ENCODE measurements at regions not wholly inside any gene's neighbourhood (a gene's known extent, or its start where the extent isn't known, plus 50 kb on each side); places are given as distances from the start of the nearest gene placed in this dataset.
A peak's percentile ranks its signal among the peaks of the same experiment; 100 is the strongest.

DNA sequence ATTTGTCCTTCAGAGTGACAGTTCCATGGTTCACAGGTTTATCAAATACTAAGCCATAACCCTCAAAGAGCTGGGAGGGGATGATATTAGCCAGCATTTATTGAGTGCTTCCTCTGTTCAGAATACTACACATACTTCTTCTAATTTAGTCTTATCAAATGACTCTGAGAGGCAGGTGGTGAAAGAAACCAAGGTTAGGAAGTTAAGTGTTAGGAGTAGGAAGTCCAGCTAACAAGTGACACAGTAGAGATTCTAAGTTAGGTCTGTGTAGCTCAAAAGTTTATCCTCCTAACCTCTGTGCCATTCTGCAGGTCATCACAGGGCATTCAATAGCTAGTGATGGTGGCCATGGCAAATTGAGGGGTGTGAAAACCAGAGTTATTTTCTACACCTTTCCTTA is 198.3 kb upstream of the MID1 start:
- DNase-seq (ENCODE audit: low spot score), result no peak

DNA sequence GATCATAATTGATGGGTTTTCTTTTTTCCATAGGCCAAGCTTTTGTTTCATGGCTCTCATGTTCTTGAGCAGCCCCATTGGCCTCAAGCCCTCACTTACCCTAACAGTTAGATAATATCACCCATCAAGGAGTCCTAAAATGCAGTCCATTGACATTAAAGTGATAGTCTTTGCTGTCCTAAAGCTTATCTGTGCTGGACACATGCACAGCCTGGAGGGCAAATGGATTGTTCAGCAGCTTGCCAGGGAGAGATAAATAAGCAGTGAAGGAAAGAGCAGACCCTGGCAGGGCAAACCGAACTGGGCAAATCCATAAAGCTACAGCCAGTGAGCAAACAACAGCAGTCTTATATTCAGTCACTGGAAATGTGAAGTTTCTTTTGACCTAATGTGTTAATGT is 199.6 kb upstream of the MID1 start:
- no peak for DNase-seq (ENCODE audit: low spot score)

DNA sequence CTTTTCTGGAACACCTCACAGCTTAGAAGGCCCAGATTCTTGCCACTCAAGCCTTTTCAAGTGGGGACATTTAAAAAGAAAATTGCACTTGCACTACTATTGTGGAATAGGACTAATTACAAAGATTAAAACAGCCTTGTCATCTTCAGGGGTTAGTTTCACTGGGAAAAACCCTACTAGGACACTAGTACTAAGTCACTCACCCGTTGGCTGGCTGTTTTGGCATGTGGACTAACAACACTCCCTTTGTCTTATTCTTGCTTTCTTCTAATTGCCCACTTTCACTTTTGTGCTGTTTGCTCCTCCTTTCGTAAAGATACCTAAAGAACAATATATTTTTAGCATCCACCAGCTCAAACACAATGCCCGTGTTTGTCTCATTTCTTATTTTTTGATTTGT is 200.9 kb upstream of the MID1 start:
- no peak for DNase-seq (ENCODE audit: low spot score)

DNA sequence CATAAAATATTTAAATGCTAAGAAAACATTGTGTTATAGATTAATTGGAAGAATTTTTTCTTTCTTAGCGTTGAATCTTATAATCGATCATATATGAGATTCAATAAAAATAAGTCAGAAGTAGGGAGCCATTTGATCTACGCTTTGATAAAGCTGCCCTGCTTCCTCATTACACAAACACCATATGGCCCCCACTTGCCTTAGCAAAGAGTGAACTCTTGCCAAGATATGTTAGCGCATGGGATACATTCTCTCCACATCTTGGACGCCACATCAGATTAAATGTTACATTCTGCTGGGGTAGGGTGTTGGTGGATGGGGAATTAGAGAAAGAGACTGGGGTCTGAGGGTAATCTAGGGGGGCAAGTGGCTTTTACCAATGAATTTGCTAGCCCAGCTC is 207.7 kb upstream of the MID1 start:
- no peak for DNase-seq (ENCODE audit: low spot score)

DNA sequence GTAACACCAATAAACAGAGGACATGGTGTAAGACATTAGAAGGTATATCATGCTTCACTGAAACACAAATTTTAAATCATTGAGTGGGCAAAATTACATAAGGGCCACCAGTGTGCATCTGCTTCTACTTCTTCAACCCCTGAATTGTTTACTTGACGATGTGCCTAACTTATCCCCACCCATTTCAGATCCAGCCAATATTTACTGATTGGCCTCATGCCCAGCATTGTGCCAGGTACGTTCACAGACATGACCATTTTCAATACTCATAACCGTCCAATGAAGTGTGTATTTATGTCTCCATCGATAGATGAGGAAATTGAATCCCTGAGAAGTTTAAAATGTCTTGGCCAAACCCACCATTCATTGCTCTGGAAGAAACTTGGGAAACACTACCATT is 208.3 kb upstream of the MID1 start:
- no peak for DNase-seq (ENCODE audit: low spot score)

DNA sequence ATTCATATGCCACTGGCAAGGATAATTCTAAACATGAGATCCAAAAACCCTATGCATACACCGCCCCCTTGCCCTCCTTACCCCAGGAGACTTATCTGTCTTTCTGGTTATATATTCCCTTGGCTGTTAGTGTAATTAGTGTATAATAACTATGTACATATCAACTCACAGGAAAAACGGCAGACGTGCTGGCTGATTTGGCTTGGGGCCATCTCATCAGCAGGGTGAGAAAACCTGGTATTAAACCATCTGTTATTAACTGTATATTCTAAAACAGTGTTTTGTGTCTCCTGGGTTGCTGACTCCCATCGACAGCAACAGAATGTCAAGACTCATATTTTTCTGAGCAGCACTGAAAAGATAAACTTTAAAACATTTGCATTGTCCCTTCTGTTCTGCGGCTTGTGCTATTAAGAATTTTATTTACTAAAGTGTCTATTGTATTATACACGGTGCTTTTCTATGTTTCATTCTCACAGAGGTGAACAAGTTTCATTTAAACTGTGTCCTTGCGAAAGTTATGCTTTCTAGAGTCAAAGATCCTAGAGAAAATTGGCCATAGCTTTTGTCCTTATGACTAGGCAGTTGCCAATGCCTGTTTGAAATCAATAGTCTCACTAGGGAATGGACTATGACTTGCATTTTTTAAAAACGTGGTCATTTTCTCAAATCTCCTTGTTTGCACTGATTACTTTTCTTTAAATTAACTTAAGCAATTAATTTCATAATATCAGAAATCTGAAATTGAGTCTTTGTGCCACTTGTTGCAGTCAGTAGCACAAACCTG is 211.5 kb upstream of the MID1 start:
- DNase-seq (ENCODE audit: low spot score), result no peak

DNA sequence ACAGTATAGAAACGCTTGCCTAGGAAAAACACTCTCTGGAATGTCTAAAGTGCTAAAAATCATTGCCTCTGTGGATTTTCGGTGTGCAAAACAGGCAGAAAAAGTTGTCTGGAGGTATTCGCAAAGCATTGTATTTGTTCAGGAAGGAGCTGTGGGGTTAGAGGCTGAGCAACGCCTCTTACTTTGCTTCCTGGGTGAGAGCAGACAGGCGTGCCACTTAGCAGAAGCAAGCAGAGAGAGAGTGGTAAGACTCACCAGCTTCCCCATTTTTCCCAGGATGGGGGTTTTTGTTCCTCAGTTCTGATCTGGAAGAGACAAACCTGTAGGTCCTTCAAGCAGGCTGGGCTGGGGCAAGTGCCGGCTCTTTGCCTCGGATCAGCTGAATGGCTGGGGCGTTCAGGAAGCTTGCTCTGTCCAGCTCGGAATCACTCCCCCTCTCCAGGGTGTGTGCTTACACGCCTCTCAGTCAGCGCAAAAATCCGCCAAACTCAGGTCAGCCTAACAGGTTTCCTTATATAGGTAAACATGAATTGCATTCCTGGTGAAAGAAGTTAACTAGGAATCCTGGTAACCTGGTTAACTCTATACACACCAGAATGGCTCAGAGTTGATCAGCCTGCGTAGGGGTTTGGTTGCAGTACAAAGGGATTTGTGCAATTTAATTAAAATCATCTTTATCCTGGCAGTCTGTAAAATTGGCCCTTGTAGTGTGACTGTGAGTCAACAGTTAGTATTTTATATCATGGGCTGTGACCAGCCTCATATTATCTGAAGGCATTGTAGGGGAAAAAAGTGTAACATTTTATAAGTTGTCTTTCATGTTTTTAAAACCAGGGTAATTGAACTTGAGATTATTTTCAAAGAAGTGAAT is 213.1 kb upstream of the MID1 start:
- no peak for DNase-seq (ENCODE audit: low spot score)

DNA sequence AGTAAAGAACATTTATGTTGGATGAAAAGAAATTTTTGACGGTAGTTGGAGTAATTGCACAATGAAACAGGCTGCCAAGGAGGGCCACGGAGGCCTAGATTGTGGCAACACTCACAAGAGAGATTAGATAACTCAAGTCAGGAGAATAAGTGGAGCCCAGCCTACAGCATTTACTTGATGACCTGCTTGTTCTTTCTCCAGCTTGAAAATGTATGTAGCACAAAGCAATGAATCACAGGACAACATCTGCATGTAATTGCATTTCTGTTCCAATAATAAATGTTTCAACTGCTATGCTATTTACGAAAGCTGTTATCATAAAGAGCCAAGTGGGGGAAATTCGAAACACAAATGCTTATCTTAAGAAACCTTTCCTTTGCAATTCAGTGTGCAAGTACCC is 221.2 kb upstream of the MID1 start:
- no peak for DNase-seq (ENCODE audit: low spot score)

DNA sequence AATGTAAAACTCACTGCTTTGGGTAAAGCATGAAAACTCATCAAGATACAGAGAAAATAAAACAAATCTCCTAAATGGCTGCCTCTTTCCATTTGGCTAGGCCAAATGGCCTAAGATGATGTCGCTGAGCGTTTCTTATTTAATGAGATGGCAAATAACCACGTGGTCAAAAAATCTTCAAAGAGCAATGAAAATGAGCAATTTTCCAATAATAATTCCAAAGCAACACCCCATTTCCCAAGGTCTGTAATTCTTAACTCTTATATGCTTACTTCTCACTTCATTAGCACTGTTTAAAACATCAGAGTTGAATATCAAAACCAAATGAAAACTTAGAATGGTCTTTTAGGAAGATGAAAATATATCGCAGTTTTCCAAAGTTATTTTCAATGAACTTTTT is 222.3 kb upstream of the MID1 start:
- no peak for DNase-seq (ENCODE audit: low spot score)

DNA sequence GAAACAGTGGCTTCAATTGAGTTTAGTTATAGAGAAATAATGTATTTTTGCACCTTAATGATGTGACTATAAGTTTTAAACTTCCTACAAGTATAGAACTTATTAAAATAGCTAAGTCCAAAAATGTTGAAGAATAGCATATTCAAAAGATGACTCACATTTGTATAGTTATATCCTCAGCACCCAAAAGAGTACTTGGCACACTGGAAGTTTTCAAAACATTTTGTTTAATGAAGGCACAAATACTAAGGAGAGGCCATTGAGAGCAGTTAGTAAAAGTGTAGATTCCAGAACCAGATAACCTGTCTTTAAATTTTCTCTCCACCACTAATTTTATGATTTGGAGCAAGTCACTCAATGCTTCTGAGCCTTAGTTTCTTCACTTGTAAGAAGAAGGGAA is 226.9 kb upstream of the MID1 start:
- DNase-seq (ENCODE audit: low spot score), result no peak

DNA sequence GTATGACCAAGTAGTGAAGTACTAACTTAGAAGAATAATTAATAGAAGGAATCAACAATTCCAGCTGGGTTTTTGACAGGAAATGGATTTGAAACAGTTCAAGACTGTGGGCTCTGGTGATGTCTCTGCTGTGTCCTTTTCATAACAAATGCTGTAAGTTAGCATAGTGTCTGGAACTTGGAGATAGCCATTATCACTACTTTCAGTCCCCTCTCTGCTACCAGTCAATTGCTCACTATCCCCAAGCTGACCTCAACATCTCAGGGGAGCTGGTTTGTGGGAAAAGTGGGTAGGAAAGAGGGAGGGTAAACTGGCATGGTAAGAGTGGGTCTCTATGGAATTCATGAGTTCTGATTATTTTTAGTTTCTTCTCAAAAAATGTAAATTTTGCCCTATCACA is 231.4 kb upstream of the MID1 start:
- no peak for DNase-seq (ENCODE audit: low spot score)

DNA sequence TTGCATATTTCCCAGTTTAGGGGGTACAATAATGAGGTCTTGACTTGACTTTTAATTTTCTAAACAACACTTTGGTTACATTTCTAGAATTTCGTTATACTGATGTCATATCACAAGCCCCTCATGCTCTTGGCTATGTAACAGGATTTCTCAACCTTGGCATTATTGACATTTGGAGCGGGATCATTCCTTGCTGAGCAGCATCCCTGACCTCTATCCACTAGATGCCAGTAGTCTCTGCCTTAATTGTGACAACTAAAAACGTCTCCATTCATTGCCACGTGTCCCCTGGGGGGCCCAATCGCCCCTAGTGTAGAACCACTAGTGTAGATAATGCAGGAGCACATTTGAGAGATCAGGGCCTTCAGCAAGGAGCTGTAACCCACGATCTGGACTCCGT is 234.2 kb upstream of the MID1 start:
- DNase-seq (ENCODE audit: low spot score), result no peak

DNA sequence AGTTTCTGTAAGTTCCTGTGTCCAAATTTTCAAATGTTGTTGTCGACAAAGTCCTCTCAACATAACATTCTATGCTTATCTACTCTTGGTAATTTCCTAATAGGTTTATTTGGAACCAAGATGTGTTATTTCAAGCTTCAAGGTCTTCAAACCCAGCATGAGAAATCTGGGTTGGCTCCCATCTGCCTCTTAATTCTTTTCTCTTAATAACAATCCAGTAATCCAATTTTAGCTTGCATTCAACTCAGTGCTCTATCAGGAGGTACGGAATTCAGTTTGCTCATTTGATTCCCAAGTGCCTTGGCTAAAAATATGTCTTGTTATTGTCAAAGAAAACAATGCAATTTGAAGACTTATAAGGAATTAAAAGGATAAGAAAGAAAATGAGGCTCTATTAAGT is 235.5 kb upstream of the MID1 start:
- no peak for DNase-seq (ENCODE audit: low spot score)

DNA sequence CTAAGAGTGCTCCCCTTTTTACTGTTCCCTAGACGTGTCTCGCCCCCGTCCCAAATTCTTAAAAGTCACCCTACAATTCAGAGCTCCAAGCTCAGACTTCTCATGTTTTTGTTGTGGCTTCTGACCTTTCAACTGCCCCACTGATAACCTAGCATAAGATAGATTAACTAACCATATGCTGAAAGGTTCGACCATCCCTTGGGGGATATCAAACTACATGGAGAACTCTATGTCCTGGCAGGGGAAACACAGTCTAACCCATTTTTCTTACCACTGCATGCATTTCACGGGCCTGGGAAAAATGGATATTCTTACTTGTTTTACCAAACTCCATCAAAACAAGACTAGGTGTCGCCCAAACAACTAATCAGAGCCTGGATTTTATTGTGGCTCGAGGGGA is 236.4 kb upstream of the MID1 start:
- DNase-seq (ENCODE audit: low spot score), result no peak

DNA sequence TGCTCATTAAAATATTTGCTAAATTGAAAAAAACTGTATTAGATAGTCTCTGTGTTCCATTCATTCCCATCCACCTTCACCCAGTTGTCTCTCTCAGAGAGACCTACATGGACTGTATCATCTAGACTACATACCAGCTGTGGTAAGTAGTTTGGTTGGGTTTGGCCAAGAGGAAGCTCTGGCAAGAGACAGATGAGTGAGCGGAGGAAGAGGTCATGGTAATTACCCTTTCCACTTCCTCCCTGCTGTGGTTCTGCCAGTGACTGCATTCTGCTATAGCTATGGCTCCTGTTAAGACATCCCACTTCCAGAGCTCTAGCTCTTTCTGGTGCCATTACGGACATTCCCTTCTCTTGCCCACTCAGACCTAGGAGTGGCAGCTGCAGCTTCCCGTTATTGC is 239.0 kb upstream of the MID1 start:
- no peak for DNase-seq (ENCODE audit: low spot score)

DNA sequence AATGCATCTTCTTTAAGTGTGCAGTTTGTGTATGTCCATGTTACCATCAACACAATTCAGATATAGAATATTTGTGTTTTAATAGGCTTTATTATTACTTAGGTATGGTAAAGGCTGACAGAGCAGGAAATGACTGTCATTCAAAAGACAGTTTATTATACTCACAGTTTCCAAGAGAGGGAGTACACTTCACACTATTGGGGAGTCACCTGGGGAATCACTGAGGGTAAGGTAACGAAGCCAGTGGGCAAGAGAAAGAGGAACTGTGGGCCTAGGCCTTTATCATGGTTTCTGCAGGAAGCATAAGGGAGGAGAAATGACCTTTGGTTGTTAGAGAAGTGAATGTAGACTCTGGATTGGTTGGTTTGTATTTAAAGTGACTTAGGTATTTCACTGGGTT is 235.1 kb upstream of the HCCS start:
- DNase-seq (ENCODE audit: low spot score), result no peak

DNA sequence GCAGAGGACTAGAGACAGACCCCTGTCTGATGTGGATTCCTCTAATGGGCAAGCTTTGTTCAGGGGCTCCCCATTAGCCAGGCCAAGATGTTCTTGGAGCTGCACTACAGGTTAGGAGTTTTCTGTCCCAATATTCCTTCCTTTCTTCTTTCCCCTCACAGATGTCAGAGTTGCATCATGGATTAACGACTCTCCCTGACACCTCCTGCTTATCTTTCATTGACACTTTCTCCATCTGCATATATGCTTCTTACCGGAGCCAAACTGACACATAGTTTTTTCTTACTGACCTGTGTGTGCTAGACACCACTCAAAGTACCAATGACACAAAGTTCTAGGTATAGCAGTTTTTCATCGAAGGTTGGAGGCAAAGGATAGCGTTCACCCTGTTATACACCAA is 228.6 kb upstream of the HCCS start:
- DNase-seq (ENCODE audit: low spot score), result no peak

DNA sequence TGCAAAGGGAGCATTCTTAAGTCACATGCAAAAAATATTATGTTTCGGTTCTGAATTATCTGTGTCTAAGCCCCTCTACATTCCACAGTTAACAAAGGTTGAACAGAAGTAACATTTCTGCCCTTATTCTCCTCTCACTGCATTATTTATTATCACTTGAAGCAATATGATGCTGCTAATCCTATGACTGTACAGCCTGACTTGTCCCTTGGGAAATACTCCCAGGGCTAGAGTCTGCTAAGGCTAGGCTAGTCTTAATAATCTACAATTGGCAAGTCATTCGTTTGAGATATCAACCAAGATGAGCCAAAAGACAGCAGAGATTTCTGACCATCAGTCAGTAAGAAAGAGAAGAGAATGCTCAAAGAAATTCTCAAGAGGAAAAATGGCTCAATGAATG is 226.9 kb upstream of the HCCS start:
- peak; percentile 5 for DNase-seq (ENCODE audit: low spot score)

DNA sequence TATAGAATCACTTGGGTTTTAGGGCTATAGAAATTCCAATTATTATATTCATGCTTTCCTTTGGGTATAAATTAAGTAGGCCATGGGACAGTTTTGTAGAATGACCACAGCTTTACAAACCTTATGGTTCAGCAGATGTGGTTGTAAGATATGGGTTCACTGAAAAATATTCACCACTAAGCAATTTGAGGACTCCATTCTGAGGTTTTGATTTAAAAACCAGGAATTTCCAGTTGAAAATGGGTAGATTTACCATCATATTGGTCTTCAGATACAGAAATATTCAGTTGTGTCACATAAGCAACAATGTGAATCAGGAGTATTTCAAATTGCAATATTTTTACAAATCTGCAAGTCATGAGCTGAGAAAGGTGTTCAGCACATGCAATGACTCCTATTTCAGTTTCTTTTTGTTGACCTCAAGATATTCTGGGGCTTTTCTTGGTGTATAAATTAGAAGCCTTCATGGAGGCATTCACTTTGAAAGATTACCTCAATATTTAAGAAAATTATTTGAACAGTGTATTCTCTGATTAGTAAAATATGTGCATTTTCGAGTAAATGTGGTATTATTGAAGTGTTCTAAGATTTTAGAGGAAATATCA is 218.4 kb upstream of the HCCS start:
- no peak for DNase-seq (ENCODE audit: low spot score)

DNA sequence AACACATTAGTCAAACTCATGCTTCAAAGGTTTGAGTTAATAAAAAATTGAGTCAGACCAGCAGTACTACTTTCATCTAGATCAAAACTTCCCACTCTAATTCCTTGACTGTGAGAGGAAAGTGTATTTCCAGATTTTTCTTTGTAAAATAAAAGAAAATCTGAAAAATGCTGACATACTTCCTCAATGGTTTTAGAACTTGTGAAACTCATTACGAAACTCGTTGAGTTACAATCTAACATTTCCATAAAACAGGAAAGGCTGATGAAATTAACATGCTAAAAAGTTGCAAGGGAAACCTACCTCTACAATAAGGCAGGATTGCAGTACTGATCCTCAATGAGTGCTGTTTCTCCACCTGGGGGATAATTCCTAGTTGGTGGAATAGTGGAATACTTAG is 217.8 kb upstream of the HCCS start:
- no peak for DNase-seq (ENCODE audit: low spot score)

DNA sequence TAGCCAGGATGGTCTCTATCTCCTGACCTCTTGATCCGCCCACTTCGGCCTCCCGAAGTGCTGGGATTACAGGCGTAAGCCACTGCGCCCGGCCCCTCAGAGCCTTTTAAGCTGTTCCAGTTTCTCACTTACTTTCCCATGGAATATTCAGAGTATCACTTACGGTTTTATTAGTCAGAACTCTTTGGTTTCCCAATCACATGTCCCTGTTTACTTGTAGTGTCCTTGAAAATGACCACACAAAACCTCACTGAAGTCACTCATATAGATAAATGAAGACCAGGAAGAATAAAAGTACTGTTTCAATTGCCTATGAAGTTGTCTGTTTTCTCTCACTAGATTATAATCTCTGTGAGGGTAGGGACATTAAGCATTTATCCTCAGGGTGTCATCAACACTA is 217.2 kb upstream of the HCCS start:
- no peak for DNase-seq (ENCODE audit: low spot score)

DNA sequence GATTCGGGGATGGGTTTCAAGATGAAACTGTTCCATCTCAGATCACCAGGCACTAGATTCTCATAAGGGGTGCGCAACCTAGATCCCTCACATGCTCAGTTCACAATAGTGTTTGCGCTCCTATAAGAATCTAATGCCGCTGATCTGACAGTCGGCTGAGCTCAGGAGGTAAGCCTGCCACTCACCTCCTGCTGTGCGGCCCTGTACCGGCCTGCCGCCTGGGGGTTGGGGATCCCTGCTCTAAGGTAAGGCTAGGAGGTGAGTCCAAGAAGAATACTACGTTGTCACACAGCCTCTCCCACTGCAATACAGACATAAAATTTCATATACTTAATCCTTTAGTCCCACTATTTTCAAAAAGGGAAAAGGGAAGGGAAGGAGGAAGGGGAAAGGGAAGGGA is 213.4 kb upstream of the HCCS start:
- no peak for DNase-seq (ENCODE audit: low spot score)

DNA sequence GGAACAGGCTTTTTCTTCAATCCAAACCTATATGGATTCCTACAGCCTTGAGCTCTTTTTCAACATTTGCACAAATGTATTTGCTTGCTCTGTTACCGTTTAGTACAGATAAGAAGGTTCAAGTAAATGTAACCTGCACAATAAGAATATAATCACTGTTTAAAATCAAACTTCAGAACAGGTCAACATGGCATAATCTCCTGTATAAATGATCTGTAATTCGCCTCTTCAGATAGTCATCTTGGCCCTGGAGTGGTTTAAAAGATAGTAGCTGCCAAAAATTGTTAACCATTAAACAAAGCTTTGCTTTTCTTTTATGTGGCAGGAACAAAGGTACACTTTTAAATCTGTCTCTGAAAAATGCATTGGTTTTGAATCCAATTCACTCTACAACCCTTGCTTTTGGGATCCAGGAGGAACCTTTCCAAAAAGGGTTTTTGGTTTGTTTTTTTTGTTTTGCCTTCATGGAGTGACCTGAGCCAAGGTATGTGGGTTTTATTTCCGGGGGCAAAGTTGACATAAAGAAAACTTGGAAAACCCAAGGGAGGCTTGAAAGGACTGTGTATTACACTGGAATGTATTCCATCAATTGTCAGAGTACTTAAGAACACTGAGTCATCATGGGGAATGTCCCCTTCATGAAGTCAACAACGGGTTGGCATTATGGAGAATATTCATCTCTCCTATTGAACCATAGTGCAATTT is 210.4 kb upstream of the HCCS start:
- DNase-seq (ENCODE audit: low spot score), result no peak
